Activated CD8-positive, alpha-beta memory T cell treated with anti-CD3 and anti-CD28 coated beads for 24 hours (primary cell): ENCODE measurements at regions not wholly inside any gene's neighbourhood (a gene's known extent, or its start where the extent isn't known, plus 50 kb on each side); places are given as distances from the start of the nearest gene placed in this dataset.

Experiments
- DNase-seq: peaks from one replicate; pipeline ENCODE4 v3.0.0-alpha.2; 2020

DNA sequence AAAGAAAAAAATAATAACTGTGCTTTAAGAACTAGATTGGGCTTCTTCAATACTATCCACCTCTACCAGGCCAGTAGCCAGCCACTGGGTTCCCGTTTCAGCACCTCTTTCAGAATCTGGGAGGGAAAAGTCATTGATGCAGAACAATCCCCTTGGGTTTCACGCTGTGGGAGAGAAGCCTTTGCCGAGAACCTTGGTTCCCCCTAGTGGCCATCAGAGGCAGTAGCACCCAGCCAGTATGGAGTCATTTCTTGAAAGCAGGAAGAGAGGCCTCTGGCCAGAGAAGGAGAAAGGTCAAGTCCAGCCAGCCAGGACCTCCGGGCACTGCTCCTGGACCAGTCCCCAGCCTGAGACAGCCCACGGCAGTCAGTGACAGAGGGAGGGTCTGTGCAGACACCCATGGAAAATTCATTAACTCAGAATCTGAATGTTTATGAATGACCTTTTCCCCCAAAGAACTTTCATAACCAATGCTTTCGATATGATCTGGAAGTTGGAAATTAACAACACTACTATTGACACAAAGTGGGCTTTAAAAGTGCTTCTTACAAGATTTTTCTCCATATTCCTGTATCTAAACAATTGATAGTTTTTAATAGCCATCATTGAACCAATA lies 51.2 kb upstream of the CDH5 start:
- peak; percentile 71 for DNase-seq

DNA sequence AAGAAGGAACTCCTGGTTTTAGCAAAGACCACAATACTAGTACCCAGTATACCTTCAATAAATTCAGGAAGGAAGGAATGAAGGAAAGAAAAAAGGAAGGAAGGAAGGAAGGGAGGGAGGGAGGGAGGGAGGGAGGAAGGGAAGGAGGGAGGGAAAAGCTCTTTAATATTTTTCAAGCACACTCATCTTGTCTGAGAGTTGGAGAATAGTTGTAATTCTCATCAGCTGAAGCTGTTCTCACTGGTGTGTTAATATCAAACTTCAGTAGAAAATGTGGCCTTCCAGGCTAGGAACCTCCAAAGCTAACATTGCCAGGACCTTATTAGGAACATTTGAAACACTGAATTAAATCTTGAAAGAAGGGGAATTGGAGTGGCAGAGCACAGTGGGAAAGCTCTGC lies 55.2 kb upstream of the CDH5 start:
- DNase-seq = no peak

DNA sequence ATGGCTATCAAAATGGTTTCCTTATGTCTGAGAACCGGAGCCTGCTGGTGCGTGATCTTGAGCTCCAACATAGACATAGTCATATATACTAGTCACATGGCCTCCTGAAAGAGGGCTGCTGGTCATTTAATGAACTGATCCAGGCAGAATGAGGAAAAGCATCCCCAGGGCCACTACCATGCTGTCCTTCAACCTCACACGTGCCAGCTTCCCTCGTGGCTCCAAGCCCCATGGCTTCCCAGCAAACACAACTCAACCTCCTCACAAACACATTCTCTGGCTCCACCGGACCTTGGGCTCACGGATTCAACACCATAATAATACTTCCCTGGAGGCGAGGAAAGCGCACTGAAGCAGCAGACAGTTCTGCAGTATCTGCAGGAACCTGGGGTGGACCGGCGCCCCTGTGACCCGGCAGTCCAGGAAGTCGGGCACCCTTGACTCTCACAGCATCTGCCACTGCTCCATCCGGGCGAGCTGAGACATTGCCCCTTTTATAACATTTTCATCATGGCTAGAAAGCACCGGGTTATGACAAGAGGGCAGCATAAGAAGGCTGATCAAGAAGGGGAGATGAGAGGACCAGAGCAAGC lies 57.2 kb upstream of the CDH5 start:
- DNase-seq = no peak

DNA sequence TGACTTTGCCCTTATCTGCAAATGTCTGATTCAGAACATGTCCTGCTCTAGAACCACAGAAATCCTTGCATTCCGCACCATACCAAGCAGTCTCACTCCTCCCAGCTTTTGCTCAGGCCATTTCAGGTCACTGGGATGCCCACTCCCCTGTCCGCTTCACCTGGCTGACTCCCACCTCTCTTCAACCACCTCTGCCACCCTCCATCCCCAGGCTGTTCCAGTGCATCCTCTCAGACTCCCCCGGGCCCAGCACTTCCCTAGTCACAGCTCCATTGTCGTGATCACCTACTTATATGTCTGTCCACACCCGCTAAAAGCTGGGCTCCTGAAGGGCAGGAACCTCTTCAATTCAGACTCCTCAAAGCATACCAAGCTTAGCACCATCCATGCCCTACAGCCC lies 58.4 kb upstream of the CDH5 start:
- no peak for DNase-seq

DNA sequence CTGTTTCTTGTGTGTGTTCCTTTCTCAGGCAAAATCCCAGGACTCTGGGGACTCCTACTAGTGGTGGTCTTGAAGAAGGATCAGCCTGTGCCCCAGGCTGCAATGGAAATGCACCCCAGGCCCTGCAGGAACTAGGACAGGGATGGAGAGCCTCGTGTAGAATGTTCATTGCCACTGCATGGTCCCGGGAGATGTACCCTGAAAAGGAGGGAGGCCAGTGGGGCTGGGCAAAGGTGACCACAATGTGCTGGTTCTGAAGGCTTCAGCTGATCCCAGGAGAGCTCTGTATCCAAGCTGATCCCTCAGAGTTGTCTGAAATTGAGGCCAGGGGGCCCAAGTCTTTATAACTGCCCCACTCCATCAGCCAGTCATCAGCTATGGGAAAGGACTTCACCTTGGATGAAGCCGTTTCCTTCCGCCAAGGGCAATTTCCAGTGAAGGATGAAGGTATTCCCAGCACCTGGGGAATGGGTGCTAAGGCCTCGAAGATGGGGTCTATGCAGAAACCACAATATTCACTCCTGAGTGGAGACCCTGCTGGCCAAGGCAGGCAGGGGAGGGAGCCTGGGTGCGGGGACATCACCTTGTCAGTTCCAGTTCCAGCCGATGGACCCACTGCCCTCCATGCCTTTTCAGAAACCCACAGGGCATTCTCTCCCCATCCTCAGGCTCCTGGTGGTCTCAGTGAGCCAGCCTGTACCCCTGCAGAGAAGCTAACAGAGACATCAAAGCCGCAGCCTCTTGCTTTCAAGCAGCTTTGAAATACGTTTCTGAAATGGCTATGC lies 59.9 kb upstream of the CDH5 start:
- no peak for DNase-seq

DNA sequence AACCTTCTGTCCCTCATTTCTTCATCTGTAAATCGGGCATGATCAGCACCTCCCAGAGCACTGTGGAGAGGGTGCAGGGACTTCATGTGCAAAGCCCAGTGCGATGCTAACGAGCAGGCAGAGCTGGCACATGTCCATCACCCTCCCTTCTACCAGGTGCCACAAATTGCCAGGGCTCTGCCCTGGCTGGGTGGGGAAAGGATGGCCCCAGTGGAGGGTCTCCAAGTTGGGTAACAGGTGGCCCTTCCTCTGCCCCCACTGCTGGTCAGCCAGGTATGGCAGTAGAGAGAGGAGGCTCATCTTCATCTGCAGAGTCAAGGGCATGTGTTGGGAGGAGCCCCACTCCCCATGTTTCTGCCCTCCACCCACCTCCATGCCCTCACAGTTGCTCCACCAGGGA lies 61.5 kb upstream of the CDH5 start:
- no peak for DNase-seq

DNA sequence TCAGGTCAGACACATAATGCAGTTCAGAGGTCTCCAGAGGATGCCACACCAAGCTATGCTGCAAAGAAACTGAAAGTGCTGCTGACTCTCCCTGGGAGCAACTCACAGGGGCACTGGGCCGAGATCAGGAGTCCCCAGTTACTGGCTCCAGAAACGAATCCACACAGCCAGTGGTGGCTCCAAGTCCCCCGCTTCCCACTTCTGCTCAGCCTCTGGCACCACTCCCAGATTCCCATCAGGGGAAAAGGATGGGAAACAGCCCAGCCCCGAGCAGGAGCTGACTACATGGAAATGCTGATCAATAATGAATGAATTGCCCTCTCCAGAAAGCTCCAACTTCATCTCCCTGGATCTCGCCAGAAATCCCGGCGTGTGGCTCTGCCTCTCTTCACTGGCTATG lies 62.3 kb upstream of the CDH5 start:
- DNase-seq = peak; percentile 35

DNA sequence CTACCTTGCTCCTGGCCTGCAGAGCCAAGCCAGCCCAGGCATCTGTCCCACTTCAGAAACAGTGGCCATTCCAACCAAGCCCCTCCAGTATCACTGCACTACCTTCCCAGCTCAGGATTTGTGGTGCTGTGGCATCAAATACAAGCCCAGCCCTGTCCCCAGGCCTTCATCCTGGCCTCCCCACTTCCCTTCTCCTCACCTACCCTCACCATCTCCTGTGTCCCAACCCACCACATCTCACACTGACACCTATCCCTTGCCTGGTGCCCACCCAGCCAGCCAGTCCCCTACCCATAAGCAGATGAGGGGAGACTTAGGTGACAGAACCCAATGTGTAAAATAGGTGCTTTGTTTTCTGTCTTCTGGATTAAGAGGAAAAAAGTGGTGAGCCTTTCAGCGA lies 66.0 kb upstream of the CDH5 start:
- no peak for DNase-seq

DNA sequence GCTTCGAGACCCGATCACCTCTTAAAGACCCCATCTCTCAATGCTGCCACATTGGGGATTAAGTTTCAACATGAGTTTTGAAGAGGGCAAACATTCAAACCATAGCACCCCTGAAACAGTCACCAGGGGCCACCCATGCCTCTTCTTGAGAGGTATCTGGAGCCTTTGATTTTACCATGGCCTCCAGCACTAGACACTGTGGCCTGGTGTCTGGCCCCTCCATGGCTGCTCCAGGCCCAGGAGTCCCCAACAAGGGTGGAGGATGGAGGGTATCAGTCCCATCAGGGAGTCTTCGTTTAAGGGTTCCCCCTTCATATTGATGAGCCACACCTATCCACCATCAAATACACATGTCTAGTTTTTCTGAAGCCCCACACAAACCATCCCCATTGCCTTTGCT lies 66.5 kb upstream of the CDH5 start:
- peak; percentile 15 for DNase-seq

DNA sequence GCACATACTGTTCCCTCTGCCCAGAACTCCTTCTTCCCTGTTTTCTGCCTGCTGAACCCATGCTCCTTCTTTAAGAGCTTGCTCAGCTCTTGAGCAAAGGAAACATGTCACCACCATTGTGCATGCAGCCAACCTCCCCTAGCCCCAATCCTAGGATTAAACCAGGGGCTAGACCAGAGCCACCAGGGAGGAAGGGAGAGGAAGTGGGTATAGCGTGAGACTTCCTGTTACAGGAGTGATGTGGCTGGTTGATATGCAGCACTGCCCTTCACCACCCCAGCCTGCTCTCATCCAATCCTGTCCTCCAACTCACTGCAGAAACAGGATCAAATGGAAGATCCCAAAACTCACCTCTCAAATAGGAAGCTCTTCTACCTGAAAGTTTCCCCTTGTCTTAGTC lies 67.1 kb upstream of the CDH5 start:
- peak; percentile 37 for DNase-seq

DNA sequence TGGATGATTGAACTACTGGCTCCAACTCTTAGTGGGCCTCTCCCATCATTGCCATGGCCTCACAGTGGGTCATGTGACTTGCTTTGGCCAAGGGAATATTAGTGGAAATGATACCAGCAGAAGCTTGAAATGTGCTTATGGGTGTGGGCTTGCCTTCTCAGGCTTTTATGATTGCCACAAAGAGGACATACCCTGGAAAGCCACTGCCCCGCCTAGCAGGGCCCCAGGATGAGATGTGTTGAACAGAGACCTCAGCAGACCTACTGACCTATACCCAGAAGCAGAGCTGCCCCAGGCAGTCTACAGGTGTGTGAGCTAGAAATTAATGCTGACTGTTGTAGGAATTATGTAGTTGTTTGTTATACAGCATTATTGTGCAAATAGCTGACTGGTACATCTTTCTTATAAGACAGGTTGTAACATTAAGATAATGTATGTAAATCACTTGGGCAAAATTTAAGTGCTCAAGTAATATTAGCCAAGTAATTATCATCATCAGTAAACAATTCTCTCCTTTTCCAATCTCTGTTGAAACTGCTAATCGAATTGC lies 67.8 kb upstream of the CDH5 start:
- DNase-seq = peak; percentile 3

DNA sequence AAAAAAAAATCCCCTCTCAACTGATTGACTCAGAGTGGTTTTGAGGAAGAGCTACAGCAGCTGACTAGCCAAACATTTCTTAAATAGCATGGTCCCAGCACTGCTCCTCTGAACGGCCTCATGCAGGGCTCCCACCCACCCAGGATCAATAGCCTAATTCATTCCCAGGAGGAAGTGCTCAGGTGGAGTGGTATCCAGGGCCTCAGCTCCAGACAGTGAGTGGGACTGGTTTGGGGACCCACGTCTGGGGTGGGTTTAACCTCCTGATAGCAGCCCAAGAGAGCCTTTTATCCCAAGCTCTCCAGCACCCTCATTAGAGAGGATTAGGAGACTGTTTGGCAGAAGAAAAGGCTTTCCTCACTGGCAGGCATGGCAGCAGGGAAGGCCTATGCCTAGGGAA lies 68.5 kb upstream of the CDH5 start:
- peak; percentile 21 for DNase-seq

DNA sequence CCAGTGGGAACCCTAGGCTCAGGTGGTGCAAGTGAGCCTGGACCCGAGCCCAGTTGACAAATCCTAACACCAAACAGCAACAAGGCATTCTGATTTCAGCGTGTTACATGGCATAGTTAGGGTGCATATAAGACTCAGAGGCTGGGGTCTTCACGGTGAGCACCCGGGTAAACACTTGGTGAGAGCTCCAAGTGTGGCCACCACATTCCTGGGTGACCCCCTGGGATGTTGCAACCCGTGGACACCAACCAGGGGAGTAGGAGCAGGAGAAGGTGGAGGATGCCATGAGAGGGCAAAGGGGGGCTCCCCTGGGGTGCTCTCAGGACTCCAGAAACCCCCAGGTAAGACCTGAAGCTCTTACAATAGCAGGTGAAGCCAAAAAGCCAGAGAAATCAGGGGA lies 69.9 kb upstream of the CDH5 start:
- DNase-seq = peak; percentile 19

DNA sequence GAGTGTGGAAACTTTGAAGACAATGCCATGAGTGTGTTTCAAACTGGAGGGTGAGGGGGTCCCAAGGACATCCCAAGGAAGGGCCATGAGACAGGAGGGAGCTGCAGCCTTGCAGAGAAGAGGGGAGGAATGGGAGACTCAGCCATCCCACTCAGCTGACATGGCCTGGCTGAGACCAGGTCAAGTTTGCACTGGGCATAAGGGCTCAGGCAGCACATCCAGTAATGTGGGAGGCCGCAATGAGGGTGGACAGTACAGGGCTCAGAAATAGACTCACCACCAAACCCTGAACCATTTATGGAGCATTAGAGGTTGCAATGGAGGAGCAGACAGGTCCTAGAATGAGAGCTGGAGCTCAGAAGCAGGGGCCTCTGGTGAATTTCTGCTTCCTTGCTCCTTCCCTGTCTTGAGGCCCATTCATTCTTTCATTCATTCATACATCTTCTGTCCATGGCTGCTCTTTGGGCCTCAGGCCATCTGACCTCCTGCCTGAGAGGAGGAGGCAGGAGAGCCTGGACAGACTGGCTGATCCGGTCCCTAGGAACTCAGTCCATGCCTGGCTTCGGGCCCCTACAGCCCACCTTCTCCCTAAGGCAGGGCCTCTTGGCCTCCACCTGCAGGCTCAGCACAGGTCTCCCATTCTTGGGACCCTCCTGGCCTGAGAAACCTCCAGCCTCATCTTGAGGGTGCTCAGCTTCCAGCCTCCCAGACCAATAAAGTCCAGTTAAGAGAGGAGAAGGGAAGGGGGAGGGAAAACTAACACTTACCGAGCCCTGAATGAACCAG lies 70.5 kb upstream of the CDH5 start:
- DNase-seq = peak; percentile 15

DNA sequence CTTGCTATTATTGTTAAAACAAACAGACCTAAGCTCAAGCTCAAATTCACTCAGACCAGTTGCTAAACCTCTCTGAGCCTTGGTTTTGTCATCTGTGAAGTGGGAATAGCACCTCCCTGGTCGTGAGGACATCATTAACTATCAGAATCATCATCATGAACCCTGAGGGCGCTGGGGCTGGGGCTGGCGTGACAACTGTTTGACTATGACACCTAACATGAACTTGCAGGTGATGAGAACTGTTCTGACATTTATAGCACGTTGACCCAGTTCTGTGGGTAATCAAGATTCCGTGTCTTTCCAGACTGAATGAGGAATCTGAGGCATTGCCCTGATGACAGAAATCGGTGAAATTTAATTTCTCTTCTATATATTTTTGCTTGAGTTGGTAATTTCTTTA lies 71.3 kb upstream of the CDH5 start:
- peak; percentile 24 for DNase-seq

DNA sequence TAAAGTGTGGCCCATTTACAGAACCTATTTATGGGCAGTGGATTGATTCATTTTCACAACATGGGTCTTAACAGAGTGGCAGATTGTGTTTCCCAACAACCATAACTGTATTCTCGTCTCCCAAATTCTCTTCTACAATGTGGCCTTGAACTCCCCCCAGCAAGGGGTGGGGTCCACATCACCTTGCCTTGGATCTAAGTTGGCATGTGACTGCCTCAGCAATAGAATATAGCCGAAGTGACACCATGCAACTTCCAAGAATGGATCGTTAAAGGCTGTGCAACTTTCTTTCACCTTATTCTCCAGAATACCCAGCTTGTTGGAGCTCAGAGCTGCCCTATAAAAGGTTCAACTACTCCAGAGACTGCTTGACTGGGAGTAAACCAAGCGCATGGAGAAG lies 72.0 kb upstream of the CDH5 start:
- no peak for DNase-seq

DNA sequence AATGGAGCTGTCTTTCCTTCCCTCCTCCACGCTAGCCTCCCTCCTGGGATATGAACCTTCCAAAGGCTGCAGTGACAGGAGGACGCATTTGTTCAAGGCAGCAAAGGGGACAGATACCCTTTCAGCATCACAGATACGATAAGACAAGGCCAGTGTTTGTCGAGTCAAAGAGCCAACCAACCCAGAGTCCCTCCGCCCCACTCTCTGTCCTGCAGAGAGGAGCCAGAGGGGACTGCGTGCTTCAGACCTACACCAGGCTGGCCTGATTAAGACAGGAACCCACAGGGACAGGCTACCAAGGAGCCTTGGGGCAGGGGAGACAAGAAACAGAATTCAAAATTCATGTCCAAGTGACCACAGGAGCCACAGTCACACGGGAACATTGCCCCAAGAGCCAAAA lies 72.6 kb upstream of the CDH5 start:
- peak; percentile 33 for DNase-seq

DNA sequence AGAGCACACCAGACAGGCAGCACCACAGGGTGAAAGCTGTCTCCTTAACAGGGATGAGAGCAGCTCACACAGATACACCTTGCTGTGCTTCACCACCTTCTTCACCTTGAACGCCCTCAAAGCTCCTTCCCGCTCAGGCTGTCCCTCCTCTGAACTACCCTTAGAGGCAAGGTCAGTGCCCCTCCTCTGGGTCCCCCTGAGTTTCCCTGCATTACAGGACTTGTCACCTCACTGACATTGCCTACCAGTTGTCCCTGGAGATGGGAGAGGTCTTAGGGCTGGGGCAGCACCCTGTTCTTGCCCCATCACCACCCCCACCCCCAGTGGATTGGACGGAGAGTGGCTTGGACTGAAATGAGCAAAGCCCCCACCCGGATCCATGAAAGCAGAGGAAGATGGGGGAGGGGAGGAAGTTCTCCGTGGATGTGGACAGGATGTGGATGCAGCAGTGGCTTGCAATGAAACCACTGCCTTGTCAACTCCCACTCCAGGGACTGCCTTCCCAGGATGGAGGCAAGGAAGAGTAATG lies 73.2 kb upstream of the CDH5 start:
- peak; percentile 5 for DNase-seq

DNA sequence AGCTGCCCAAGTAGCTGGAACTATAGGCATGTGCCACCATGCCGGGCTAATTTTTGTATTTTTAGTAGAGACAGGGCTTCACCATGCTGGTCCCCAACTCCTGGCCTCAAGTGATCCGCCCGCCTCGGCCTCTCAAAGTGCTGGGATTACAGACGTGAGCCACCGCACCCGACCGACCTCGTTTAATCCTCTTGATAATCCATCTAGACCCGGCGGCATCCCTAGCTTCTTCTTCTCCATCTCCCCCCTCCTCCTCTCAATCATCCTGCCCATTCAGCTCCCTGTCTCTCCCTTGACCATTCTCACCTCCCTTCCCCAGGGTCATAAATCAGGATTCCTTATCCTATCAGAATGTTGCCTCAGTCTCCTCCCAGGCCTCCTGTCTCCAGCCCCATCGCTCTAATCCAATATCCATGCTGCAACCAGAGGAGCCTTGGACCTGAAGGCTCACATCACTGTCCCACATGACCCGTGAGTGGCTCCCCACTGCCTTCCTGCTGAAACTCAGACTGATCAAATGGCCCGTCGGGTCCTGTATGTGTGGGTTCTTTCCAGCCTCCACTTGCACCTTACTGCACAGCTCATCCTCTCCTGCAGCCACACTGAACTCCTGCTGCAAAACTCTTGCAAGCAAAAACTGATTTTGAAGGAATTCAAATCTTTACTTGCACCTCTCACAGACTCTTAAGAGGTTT lies 74.1 kb upstream of the CDH5 start:
- DNase-seq = peak; percentile 26

DNA sequence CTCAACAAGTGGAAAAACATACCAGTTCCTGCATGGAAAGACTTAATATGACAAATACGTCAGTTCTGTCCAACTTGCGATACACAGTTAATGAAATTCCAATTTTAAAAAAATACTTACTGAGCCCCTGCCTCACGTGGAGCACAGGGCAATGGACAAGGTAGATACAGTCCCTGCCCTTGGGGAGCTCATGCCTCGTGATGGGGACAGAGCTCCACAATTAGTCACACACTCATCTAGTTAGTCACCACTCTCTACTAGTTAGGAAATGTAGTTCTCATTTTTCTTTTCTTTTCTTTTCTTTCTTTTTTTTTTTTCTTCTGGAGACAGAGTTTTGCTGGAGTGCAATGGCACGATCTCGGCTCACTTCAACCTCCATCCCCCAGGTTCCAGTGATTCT lies 74.7 kb upstream of the CDH5 start:
- DNase-seq = peak; percentile 13

DNA sequence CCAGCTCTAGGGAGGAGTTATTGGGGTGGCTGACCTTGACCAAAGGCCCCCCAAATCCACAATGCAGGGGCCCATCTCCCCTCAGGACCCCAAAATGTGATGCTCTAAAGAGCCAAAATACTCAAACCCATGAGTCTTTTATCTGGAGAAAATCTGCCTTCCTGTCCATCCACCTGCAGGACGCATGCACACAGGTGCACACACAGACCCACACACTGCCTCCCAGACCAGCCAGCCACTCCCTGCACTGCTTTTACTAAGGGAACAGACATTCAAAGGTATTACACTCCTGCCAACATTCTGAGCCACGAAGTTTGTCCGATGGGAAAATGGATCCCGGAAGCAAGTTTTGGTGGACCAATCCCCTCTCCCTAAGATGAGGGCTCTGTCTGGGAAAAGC lies 76.1 kb upstream of the CDH5 start:
- DNase-seq = peak; percentile 9

DNA sequence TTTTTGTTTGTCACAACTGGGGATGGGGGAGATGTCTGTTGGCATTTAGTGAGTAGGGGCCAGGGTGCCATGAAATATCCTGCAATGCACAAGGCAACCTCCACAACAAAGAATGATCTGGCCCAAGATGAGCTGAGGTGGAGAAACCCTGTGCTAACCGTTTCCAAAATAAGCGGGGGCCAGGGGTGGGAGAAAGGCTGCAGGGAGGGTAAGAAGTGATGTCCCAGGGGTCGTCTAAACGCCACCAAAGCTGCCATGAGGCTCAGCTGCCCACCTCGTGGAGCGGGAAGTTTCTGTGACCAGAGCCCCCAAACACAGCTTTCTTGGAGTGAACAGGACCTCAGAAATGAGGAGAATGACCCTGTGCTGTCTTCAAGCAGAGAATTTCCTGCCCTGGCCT lies 76.5 kb upstream of the CDH5 start:
- DNase-seq = peak; percentile 13
